ENCODE measurements at regions not wholly inside any gene's neighbourhood (a gene's known extent, or its start where the extent isn't known, plus 50 kb on each side); places are given as distances from the start of the nearest gene placed in this dataset.

GRCh38 chr9:14029806-14030374, 284.1 kb downstream of the NFIB start:
- no peak for TF ChIP-seq ZNF384 (IDR thresholded peaks at IDR 0.05)
- no peak for TF ChIP-seq ELF4 (IDR thresholded peaks at IDR 0.05)
- no peak for TF ChIP-seq FOXA1 (IDR thresholded peaks at IDR 0.05)
- TF ChIP-seq TARDBP (IDR thresholded peaks at IDR 0.05), result no peak
- no peak for TF ChIP-seq FOXM1 (IDR thresholded peaks at IDR 0.05; ENCODE audit: borderline replicate concordance)
- no peak for TF ChIP-seq PKNOX1 (IDR thresholded peaks at IDR 0.05)
- TF ChIP-seq FOXK2 (IDR thresholded peaks at IDR 0.05), result no peak
- TF ChIP-seq L3MBTL2 (conservative IDR thresholded peaks at IDR 0.05), result no peak
- TF ChIP-seq SUZ12 (IDR thresholded peaks at IDR 0.05), result no peak
- no peak for TF ChIP-seq SP1 (IDR thresholded peaks at IDR 0.05)
- no peak for TF ChIP-seq CTBP1 (IDR thresholded peaks at IDR 0.05; ENCODE audit: borderline replicate concordance)
- no peak for TF ChIP-seq NFRKB (IDR thresholded peaks at IDR 0.05)

Measured in HEK293T (cell line).